ENCODE measurements at regions not wholly inside any gene's neighbourhood (a gene's known extent, or its start where the extent isn't known, plus 50 kb on each side); places are given as distances from the start of the nearest gene placed in this dataset.

DNA sequence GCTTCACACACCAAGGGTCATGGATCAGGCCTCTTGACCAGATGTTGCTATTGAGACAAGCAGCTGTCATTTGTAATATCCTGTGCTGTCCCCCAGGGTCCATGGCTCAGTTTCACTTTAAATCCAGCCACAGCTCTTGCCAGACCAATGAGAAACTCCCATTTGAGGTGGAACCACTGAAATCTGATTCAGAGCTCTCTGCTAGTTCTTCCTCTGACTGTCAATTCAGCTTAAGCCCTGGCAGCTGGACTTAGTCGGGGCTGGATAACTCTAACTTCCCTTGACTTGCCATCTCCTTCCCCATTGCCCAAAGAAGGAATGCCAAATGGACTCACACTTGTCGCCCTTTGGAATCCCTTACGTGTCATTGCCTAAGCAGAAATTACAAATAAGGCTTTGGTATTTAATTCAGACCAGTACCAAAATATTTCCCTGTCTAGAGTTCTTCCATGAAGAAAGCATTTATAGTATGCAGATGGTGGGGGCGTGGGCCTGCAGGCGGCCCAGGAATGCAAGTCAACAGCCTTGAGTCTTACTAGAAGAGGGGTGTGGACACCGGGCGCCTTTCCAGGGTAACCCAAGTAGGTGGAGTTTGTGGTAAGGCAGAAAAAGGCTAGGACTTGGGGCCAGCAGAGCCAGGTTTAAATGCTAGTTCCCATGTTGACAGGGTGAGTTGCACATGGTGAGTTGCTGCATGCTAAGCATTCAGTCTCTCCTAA lies 96.9 kb upstream of the TMPO start:
- ATAC-seq (peak; percentile 81), DNase-seq (ENCODE audit: low read depth, low spot score) (no peak), FAIRE-seq (peak; percentile 78)
- WGBS (ENCODE audit: insufficient coverage, insufficient replicate concordance, low lambda C conversion rate, missing lambda C conversion rate): 30% methylated on average over 7 of the region's 7 CpGs
- no TSS peak for BruUV-seq (replicated peaks)
- Histone ChIP-seq H3K4me2 (ENCODE audit: control insufficient read depth, insufficient read depth) (no peak overlapping the region), H3K27ac (ENCODE audit: control insufficient read depth, insufficient read depth) (no peak overlapping the region), H3K36me3 (ENCODE audit: control insufficient read depth in 2 of 2, insufficient read depth in 2 of 2, low read length in 1 of 2) (no peaks in the 10 kb centered on the region), H2AFZ (ENCODE audit: control insufficient read depth, low read depth, low read length) (no peak overlapping the region), H3K79me2 (ENCODE audit: control insufficient read depth, insufficient read depth, low read length) (no peaks in the 10 kb centered on the region), H3K9me3 (replicated peaks; ENCODE audit: control insufficient read depth, insufficient read depth, low read length) (no peaks in the 10 kb centered on the region), H4K20me1 (ENCODE audit: control insufficient read depth, insufficient read depth) (no peaks in the 10 kb centered on the region), H3K4me3 (no peak overlapping the region), H3K27me3 (replicated peaks in 1 of 2; ENCODE audit: control insufficient read depth in 2 of 2, insufficient read depth in 2 of 2, low read length in 1 of 2) (no peaks in the 10 kb centered on the region), H3K4me1 (ENCODE audit: control insufficient read depth, insufficient read depth, low read length) (no peaks in the 10 kb centered on the region), H3K9ac (ENCODE audit: control insufficient read depth, insufficient read depth, low read length) (no peak overlapping the region)
- POLR2A ChIA-PET: interaction anchor here (0.6 kb wide), 1 partner anchor 96 kb away, joined by 4 read pairs; no protein-coding TSS in a partner anchor
- in situ Hi-C loops (cut with MboI) (no loop called here), intact Hi-C loops (cut with micrococcal nuclease; ENCODE audit: unreplicated experiment) (no loop called here)
- CTCF ChIA-PET: interaction anchor here (0.6 to 1.4 kb wide), 6 partner anchors 9 to 234 kb away, joined by 3 to 4 read pairs (median 3); no protein-coding TSS in a partner anchor
- no peak for TF ChIP-seq CEBPZ (IDR thresholded peaks at IDR 0.05; ENCODE audit: low read depth, low read length)
- 0 out of 2 replicates have a peak, but pooled peaks have one; percentile 16 for TF ChIP-seq TCF12 (IDR thresholded peaks at IDR 0.05; ENCODE audit: low read depth, low read length)
- TF ChIP-seq NR2F1 (conservative IDR thresholded peaks at IDR 0.05): peak; percentile 18; the same call in 1 of the 2 replicates
- TF ChIP-seq, protein P1, sequence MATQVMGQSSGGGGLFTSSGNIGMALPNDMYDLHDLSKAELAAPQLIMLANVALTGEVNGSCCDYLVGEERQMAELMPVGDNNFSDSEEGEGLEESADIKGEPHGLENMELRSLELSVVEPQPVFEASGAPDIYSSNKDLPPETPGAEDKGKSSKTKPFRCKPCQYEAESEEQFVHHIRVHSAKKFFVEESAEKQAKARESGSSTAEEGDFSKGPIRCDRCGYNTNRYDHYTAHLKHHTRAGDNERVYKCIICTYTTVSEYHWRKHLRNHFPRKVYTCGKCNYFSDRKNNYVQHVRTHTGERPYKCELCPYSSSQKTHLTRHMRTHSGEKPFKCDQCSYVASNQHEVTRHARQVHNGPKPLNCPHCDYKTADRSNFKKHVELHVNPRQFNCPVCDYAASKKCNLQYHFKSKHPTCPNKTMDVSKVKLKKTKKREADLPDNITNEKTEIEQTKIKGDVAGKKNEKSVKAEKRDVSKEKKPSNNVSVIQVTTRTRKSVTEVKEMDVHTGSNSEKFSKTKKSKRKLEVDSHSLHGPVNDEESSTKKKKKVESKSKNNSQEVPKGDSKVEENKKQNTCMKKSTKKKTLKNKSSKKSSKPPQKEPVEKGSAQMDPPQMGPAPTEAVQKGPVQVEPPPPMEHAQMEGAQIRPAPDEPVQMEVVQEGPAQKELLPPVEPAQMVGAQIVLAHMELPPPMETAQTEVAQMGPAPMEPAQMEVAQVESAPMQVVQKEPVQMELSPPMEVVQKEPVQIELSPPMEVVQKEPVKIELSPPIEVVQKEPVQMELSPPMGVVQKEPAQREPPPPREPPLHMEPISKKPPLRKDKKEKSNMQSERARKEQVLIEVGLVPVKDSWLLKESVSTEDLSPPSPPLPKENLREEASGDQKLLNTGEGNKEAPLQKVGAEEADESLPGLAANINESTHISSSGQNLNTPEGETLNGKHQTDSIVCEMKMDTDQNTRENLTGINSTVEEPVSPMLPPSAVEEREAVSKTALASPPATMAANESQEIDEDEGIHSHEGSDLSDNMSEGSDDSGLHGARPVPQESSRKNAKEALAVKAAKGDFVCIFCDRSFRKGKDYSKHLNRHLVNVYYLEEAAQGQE (IDR thresholded peaks at IDR 0.05; ENCODE audit: low read depth, low read length): no peak
- TF ChIP-seq RELB (IDR thresholded peaks at IDR 0.05; ENCODE audit: low read depth): no peak
- no peak for TF ChIP-seq ZNF217 (IDR thresholded peaks at IDR 0.05)
- peak; percentile 44; the same call in 1 of the 2 replicates for TF ChIP-seq NFYB (IDR thresholded peaks at IDR 0.05; ENCODE audit: insufficient read depth, low read depth, low read length)
- RAD21 ChIA-PET (ENCODE audit: unreplicated experiment): no interaction called here
- SMC1A ChIA-PET (ENCODE audit: uncharacterized antibody, unreplicated experiment): interaction anchor here (1.1 to 1.3 kb wide), 4 partner anchors 14 to 1841 kb away, joined by 3 to 5 read pairs (median 3); no protein-coding TSS in a partner anchor
